ENCODE measurements at regions not wholly inside any gene's neighbourhood (a gene's known extent, or its start where the extent isn't known, plus 50 kb on each side); places are given as distances from the start of the nearest gene placed in this dataset.
"Not testable (repeated sequence)": the region's sequence is repeated elsewhere in the genome, so short reads cannot be mapped to it uniquely, and the experiment has no call there.

GRCh38 chr12:66733321-66733720 lies 54.4 kb upstream of the GRIP1 start:
- DNase-seq (ENCODE audit: low read depth in 3 of 3), result no peak

GRCh38 chr12:66733839-66734238 lies 55.0 kb upstream of the GRIP1 start:
- DNase-seq (ENCODE audit: low read depth in 3 of 3), result no peak

- no peak for DNase-seq (ENCODE audit: low read depth in 3 of 3)
These were observed 56.4 kb upstream of the GRIP1 start for GRCh38 chr12:66735275-66735674.

- no peak for DNase-seq (ENCODE audit: low read depth in 3 of 3)
These were observed 58.1 kb upstream of the GRIP1 start for GRCh38 chr12:66736931-66737330.

GRCh38 chr12:66739266-66739665 lies 60.4 kb upstream of the GRIP1 start:
- no peak for DNase-seq (ENCODE audit: low read depth in 3 of 3)

GRCh38 chr12:66739940-66740651 lies 61.2 kb upstream of the GRIP1 start:
- no peak for DNase-seq (ENCODE audit: low read depth in 3 of 3)

GRCh38 chr12:66740732-66741131 lies 61.9 kb upstream of the GRIP1 start:
- DNase-seq (ENCODE audit: low read depth in 3 of 3), result no peak

- no peak for DNase-seq (ENCODE audit: low read depth in 3 of 3)
These were observed 63.0 kb upstream of the GRIP1 start for GRCh38 chr12:66741919-66742318.

GRCh38 chr12:66742508-66743367 lies 63.9 kb upstream of the GRIP1 start:
- no peak for DNase-seq (ENCODE audit: low read depth in 3 of 3)

- no peak for DNase-seq (ENCODE audit: low read depth in 3 of 3)
These were observed 65.6 kb upstream of the GRIP1 start for GRCh38 chr12:66744461-66744860.

GRCh38 chr12:66744956-66745383 lies 66.1 kb upstream of the GRIP1 start:
- no peak for DNase-seq (ENCODE audit: low read depth in 3 of 3)

GRCh38 chr12:66746489-66747201 lies 67.8 kb upstream of the GRIP1 start:
- no peak for DNase-seq (ENCODE audit: low read depth in 3 of 3)

GRCh38 chr12:66751432-66752113 lies 72.7 kb upstream of the GRIP1 start:
- no peak for DNase-seq (ENCODE audit: low read depth in 3 of 3)

- no peak for DNase-seq (ENCODE audit: low read depth in 3 of 3)
These were observed 74.9 kb upstream of the GRIP1 start for GRCh38 chr12:66753810-66754209.

GRCh38 chr12:66755727-66756395 lies 77.0 kb upstream of the GRIP1 start:
- DNase-seq (ENCODE audit: low read depth in 3 of 3), result no peak

- no peak for DNase-seq (ENCODE audit: low read depth in 3 of 3)
These were observed 77.8 kb upstream of the GRIP1 start for GRCh38 chr12:66756631-66757030.

GRCh38 chr12:66760122-66760521 lies 81.2 kb upstream of the GRIP1 start:
- DNase-seq (ENCODE audit: low read depth in 3 of 3), result not testable (repeated sequence)

GRCh38 chr12:66763467-66763866 lies 84.6 kb upstream of the GRIP1 start:
- DNase-seq (ENCODE audit: low read depth in 3 of 3), result no peak

- no peak for DNase-seq (ENCODE audit: low read depth in 3 of 3)
These were observed 86.3 kb upstream of the GRIP1 start for GRCh38 chr12:66765204-66765603.

- DNase-seq (ENCODE audit: low read depth in 3 of 3), result no peak
These were observed 88.7 kb upstream of the GRIP1 start for GRCh38 chr12:66767536-66767935.

- DNase-seq (ENCODE audit: low read depth in 3 of 3), result no peak
These were observed 89.4 kb upstream of the GRIP1 start for GRCh38 chr12:66768293-66768692.

All from stimulated activated CD4-positive, alpha-beta T cell treated with anti-CD3 and anti-CD28 coated beads, TNF-alpha, amount 100 ng/mL, for 48 hours (primary cell).